GM12878 (cell line): ENCODE measurements at regions not wholly inside any gene's neighbourhood (a gene's known extent, or its start where the extent isn't known, plus 50 kb on each side); places are given as distances from the start of the nearest gene placed in this dataset.

Experiments
- ATAC-seq: fragments of 200-7000 bp; cut with Tn5 transposase; 3 replicates; pipeline ENCODE4 v1.9.1; 2020; ENCODE audit warnings: mild to moderate bottlenecking, moderate library complexity
- BruUV-seq: library from RNA; stranded (reverse); fragments of 400-500 nt; replicated peaks from 2 replicates; lab custom pipeline; 2021; lab: Mats Ljungman, UMichigan
- CTCF ChIA-PET: fragments of 300-600 bp; sonication (Branson Sonifier 250); formaldehyde crosslinking; extraction: SDS; loops from one replicate; lab custom pipeline; 2021; ENCODE audit warnings: inconsistent platforms; lab: Yijun Ruan, JAX
- POLR2A ChIA-PET: fragments of 350-600 bp; formaldehyde crosslinking; extraction: SDS; loops from one replicate; lab custom pipeline; 2021; ENCODE audit warnings: inconsistent platforms; lab: Charles Lee
- RAD21 ChIA-PET: fragments of 300-600 bp; sonication (Branson Sonifier 250); formaldehyde crosslinking; loops from one replicate; lab custom pipeline; 2023; ENCODE audit warnings: antibody characterized with exemption; ENCODE audit not compliant: unreplicated experiment; lab: Charles Lee
- SMC1A ChIA-PET: fragments of 300-600 bp; sonication (Branson Sonifier 250); formaldehyde crosslinking; loops from one replicate; lab custom pipeline; 2023; ENCODE audit not compliant: unreplicated experiment, uncharacterized antibody; lab: Charles Lee
- DNase-seq: peaks from one replicate; pipeline ENCODE4 v3.0.0-alpha.2; 2011; ENCODE audit warnings: low read depth, low spot score
- FAIRE-seq: peaks from 3 replicates; lab custom pipeline; 2011; peaks lifted over from hg19 to GRCh38; lab: Jason Lieb, UNC
- H2AFZ ChIP-seq: 2 replicates; pipeline ENCODE4 v1.6.0; 2011; ENCODE audit warnings: low read depth, low read length, control low read depth; ENCODE audit not compliant: control insufficient read depth
- H3K27ac ChIP-seq: 2 replicates; pipeline ENCODE4 v1.5.1; 2011; ENCODE audit warnings: control low read depth; ENCODE audit not compliant: control insufficient read depth, insufficient read depth
- H3K27me3 ChIP-seq, 2 experiments: replicated peaks in 1 of 2; 2 replicates each; pipeline versions ENCODE4 v1.6.0 to v1.6.1; 2011; ENCODE audit warnings: low read length in 1 of 2; ENCODE audit not compliant: control insufficient read depth in 2 of 2, insufficient read depth in 2 of 2
- H3K36me3 ChIP-seq, 2 experiments: 2 replicates each; pipeline ENCODE4 v1.5.1; 2011; ENCODE audit warnings: low read length in 1 of 2; ENCODE audit not compliant: control insufficient read depth in 2 of 2, insufficient read depth in 2 of 2
- H3K4me1 ChIP-seq: 2 replicates; pipeline ENCODE4 v1.6.1; 2011; ENCODE audit warnings: mild to moderate bottlenecking, low read length, moderate library complexity, mixed read lengths; ENCODE audit not compliant: control insufficient read depth, insufficient read depth
- H3K4me2 ChIP-seq: 2 replicates; pipeline ENCODE4 v1.6.0; 2011; ENCODE audit warnings: control low read depth; ENCODE audit not compliant: control insufficient read depth, insufficient read depth
- H3K4me3 ChIP-seq: fragments of 200-600 bp; sonication (generic); 2 replicates; pipeline ENCODE4 v1.5.1; 2016
- H3K79me2 ChIP-seq: 2 replicates; pipeline ENCODE4 v1.6.0; 2011; ENCODE audit warnings: low read length; ENCODE audit not compliant: control insufficient read depth, insufficient read depth
- H3K9ac ChIP-seq: 2 replicates; pipeline ENCODE4 v1.8.0; 2011; ENCODE audit warnings: low read length, control low read depth, mixed read lengths; ENCODE audit not compliant: control insufficient read depth, insufficient read depth
- H3K9me3 ChIP-seq: replicated peaks from 3 replicates; pipeline ENCODE4 v1.5.1; 2011; ENCODE audit warnings: mild to moderate bottlenecking, low read length; ENCODE audit not compliant: control insufficient read depth, insufficient read depth
- H4K20me1 ChIP-seq: 2 replicates; pipeline ENCODE4 v1.6.0; 2011; ENCODE audit not compliant: control insufficient read depth, insufficient read depth
- ATF2 ChIP-seq: IDR thresholded peaks from 2 replicates; pipeline ENCODE4 v1.6.1; 2012; ENCODE audit warnings: low read length, inconsistent platforms
- BCL3 ChIP-seq: IDR thresholded peaks from 2 replicates; pipeline ENCODE4 v1.6.1; 2011; ENCODE audit warnings: borderline replicate concordance, low read depth, mild to moderate bottlenecking, moderate library complexity, low read length; ENCODE audit not compliant: insufficient read depth, poor library complexity, severe bottlenecking
- CHD1 ChIP-seq: IDR thresholded peaks from 2 replicates; pipeline ENCODE4 v1.6.1; 2012; ENCODE audit warnings: low read depth, low read length, improper control_type of control experiment
- DPF2 ChIP-seq: fragments of 450-650 bp; IDR thresholded peaks from 2 replicates; pipeline ENCODE4 v1.6.1; 2017; ENCODE audit warnings: mild to moderate bottlenecking
- E4F1 ChIP-seq: fragments of 450-650 bp; IDR thresholded peaks from 2 replicates; pipeline ENCODE4 v1.6.1; 2018; ENCODE audit warnings: borderline replicate concordance, mild to moderate bottlenecking; ENCODE audit not compliant: partially characterized antibody
- FOXK2 ChIP-seq: fragments of 450-650 bp; IDR thresholded peaks from 2 replicates; pipeline ENCODE4 v1.6.1; 2017; ENCODE audit warnings: mild to moderate bottlenecking, moderate library complexity
- HDGF ChIP-seq: fragments of 450-650 bp; IDR thresholded peaks from 2 replicates; pipeline ENCODE4 v1.6.1; 2016; ENCODE audit warnings: antibody characterized with exemption
- KAT2A ChIP-seq: conservative IDR thresholded peaks from 2 replicates; pipeline ENCODE4 v1.6.1; 2011; ENCODE audit warnings: low read depth, low read length; ENCODE audit not compliant: control insufficient read depth
- KDM1A ChIP-seq: fragments of 200-600 bp; sonication (generic); IDR thresholded peaks from 2 replicates; pipeline ENCODE4 v1.6.1; 2016; ENCODE audit warnings: borderline replicate concordance
- PAX8 ChIP-seq: fragments of 450-650 bp; IDR thresholded peaks from 2 replicates; pipeline ENCODE4 v1.6.1; 2017; ENCODE audit warnings: mild to moderate bottlenecking, moderate library complexity
- POLR2AphosphoS2 ChIP-seq: IDR thresholded peaks from 2 replicates; pipeline ENCODE4 v1.6.1; 2011; ENCODE audit warnings: low read depth, mild to moderate bottlenecking, low read length, improper control_type of control experiment, moderate library complexity
- RAD51 ChIP-seq: fragments of 450-650 bp; IDR thresholded peaks from 2 replicates; pipeline ENCODE4 v1.6.1; 2016; ENCODE audit warnings: moderate library complexity, mild to moderate bottlenecking, inconsistent platforms
- RELB ChIP-seq: fragments of 450-650 bp; IDR thresholded peaks from 2 replicates; pipeline ENCODE4 v1.6.1; 2017; ENCODE audit warnings: low read depth, mild to moderate bottlenecking, moderate library complexity
- SMAD1 ChIP-seq: fragments of 450-650 bp; IDR thresholded peaks from 2 replicates; pipeline ENCODE4 v1.6.1; 2018; ENCODE audit warnings: mild to moderate bottlenecking, low read depth; ENCODE audit not compliant: partially characterized antibody
- SUPT20H ChIP-seq: IDR thresholded peaks from 2 replicates; pipeline ENCODE4 v1.6.1; 2011; ENCODE audit warnings: low read depth, mild to moderate bottlenecking, low read length, moderate library complexity, borderline replicate concordance; ENCODE audit not compliant: control insufficient read depth
- TCF12 ChIP-seq: IDR thresholded peaks from 2 replicates; pipeline ENCODE4 v1.6.1; 2011; ENCODE audit warnings: low read depth, mild to moderate bottlenecking, low read length
- ZBTB33 ChIP-seq: fragments of 450-650 bp; IDR thresholded peaks from 2 replicates; pipeline ENCODE4 v1.6.1; 2017; ENCODE audit warnings: mild to moderate bottlenecking
- ZSCAN29 ChIP-seq: fragments of 450-650 bp; IDR thresholded peaks from 2 replicates; pipeline ENCODE4 v1.6.1; 2017; ENCODE audit warnings: mild to moderate bottlenecking, moderate library complexity
- WGBS: methylation state at CpG from one replicate; pipeline ENCODE4 v1.1.6; 2016; ENCODE audit warnings: low lambda C conversion rate; ENCODE audit not compliant: insufficient replicate concordance, insufficient coverage; ENCODE audit errors: missing lambda C conversion rate; 5-methylcytosine and 5-hydroxymethylcytosine counted together
- in situ Hi-C: fragments of 300-500 bp; cut with MboI; formaldehyde crosslinking; loops from 9 replicates; pipeline ENCODE4 v1.14.3; 2018; ENCODE audit warnings: mixed read lengths
- intact Hi-C: fragments of 100-400 bp; cut with micrococcal nuclease; formaldehyde crosslinking; loops from one replicate; pipeline ENCODE4 v1.14.2; 2022; ENCODE audit not compliant: unreplicated experiment

- no peak for FAIRE-seq
- intact Hi-C loops, result no loop called here
- ChIA-PET POLR2A (no interaction called here), CTCF (no interaction called here), RAD21 (no interaction called here), SMC1A (no interaction called here)
- BruUV-seq, result no TSS peak
- no peaks in the 10 kb centered on the region for H3K36me3 ChIP-seq
- no peaks in the 10 kb centered on the region for H3K27me3 ChIP-seq
- no peaks in the 10 kb centered on the region; the same call in 2 of the 3 replicates for H3K9me3 ChIP-seq
- no peak for DNase-seq
- H3K4me1 ChIP-seq, result no peaks in the 10 kb centered on the region
- no peak overlapping the region for H3K9ac ChIP-seq
- 49% methylated on average over 12 of the region's 12 CpGs for WGBS
- no peak overlapping the region for H3K27ac ChIP-seq
- no peak for ATAC-seq
- H4K20me1 ChIP-seq, result no peaks in the 10 kb centered on the region
- H3K4me3 ChIP-seq, result no peak overlapping the region
- no peaks in the 10 kb centered on the region for H3K79me2 ChIP-seq
- no peak overlapping the region for H3K4me2 ChIP-seq
- no peak overlapping the region for H2AFZ ChIP-seq
- in situ Hi-C loops, result no loop called here
- TF ChIP-seq POLR2AphosphoS2 (no peak), RAD51 (no peak), BCL3 (no peak), ZBTB33 (no peak), PAX8 (no peak), ZSCAN29 (no peak), ATF2 (no peak), TCF12 (no peak), HDGF (no peak), SMAD1 (no peak), E4F1 (no peak), DPF2 (no peak), FOXK2 (no peak), KDM1A (no peak), KAT2A (no peak), SUPT20H (no peak), RELB (no peak), CHD1 (no peak)
Measured at GRCh38 chr22:49081261-49081666, 746.4 kb downstream of the BRD1 start.
